Activated CD4-positive, alpha-beta T cell treated with anti-CD3 and anti-CD28 coated beads, Interleukin-2, Interleukin-6, amounts not matched to agents 100 ng/mL and 50 ng/mL, durations not matched to agents 16 hours and 8 hours (primary cell): ENCODE measurements at regions not wholly inside any gene's neighbourhood (a gene's known extent, or its start where the extent isn't known, plus 50 kb on each side); places are given as distances from the start of the nearest gene placed in this dataset.
"Not testable (repeated sequence)": the region's sequence is repeated elsewhere in the genome, so short reads cannot be mapped to it uniquely, and the experiment has no call there.

Experiments
- DNase-seq: peaks from one replicate; pipeline ENCODE4 v3.0.0-alpha.2; 2020

GRCh38 chr3:16708285-16708684 lies 103.1 kb upstream of the DAZL start:
- DNase-seq, result no peak

DNA sequence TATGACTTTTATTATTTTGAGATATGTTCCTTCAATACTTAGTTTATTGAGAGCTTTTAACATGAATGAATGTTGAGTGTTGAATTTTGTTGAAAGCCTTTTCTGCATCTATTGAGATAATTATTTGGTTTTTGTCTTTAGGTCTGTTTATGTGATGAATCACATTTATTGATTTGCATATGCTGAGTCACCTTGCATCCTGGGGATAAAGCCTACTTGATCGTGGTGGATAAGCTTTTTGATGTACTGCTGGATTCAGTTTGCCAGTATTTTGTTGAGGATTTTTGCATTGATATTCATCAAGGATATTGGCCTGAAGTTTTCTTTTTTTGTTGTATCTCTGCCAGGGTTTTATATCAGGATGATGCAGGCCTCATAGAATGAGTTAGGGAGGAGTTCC lies 106.5 kb upstream of the DAZL start:
- DNase-seq, result not testable (repeated sequence)

DNA sequence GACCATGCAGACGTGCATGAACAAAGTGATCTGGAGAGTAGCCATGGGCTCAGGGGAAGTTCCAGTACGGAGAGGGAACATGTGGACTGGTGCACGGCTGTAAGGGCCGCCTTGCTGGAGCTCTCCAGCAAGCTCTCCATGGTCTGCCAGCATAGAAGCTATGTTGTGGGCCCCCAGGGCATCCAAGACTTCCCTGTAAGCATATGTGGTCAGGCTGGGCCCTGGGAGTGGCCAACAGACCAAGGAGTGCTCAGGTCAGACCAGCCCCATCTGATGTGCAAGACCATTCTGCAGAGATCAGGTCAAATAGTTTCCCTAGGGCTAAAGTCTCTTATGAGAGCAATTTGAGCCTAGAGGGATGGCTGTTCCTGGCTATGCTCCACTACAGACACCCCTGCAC lies 110.1 kb upstream of the DAZL start:
- DNase-seq, result no peak

- no peak for DNase-seq
These were observed 114.2 kb upstream of the DAZL start for GRCh38 chr3:16719426-16719825.

DNA sequence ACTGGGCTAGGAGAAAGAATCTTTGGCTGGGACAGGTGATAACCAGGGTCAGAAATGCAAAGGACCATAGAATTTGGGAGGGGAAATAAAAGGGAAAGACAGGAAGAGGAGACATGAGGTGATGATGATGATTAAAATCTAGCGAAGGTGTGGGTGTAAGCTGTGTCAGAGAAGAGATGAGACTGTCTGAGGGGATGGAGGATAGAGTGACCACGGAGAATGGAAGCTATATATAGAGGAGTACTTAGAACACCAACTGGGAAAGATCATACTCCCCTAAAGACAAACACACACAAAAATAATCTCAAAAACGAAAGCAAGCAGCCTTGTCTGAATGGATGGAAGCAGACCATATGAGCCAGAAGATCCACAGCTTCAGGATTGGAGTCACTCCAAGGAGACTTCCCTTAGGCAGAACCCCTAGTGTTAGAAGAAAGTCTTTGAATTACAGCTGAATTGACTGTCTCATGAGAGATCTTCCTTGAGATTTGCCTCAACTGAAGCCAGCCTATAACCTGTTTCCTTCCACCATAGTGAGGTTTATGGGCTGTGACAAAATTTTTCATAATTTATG lies 115.2 kb upstream of the DAZL start:
- no peak for DNase-seq

- no peak for DNase-seq
These were observed 116.3 kb upstream of the DAZL start for GRCh38 chr3:16721494-16721893.

GRCh38 chr3:16723978-16724377 lies 118.8 kb upstream of the DAZL start:
- no peak for DNase-seq

DNA sequence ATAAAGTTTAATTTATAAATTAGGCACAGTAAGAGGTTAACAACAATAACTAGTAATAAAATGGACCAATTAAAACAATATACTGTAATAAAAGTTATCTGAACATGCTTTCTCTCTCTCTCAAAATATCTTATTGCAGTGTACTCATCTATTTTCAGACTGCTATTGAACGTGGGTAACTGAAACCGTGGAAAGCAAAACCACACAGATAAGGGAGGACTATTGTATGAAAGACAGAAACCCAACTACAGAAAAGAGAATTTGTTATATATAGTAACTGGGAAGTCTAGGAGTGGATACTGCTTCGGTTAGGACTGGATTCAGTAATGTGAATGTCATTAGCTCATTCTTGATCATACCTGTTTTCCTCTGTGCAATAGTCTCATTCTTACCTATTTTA lies 119.3 kb upstream of the DAZL start:
- DNase-seq, result no peak

DNA sequence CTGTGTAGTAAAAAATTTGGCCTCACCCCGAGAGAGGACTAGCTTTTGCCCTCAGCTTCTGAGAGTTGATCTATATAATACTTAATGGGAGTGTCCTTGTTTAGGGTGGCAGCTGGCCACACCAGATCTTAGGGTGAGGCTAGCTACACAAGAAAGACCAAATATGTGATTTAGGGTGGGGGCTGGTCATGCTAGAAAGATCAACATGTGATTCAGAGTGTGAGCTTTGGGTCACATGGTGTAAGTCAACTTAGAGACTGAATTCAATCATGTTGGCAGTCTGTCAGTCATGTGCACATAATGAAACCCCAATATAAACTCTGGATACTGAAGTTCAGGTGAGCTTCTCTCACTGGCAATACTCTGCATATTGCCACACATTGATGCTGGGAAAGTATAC lies 120.7 kb upstream of the DAZL start:
- no peak for DNase-seq

GRCh38 chr3:16728770-16729745 lies 123.8 kb upstream of the DAZL start:
- no peak for DNase-seq

- DNase-seq, result no peak
These were observed 133.2 kb upstream of the DAZL start for GRCh38 chr3:16738451-16738850.

DNA sequence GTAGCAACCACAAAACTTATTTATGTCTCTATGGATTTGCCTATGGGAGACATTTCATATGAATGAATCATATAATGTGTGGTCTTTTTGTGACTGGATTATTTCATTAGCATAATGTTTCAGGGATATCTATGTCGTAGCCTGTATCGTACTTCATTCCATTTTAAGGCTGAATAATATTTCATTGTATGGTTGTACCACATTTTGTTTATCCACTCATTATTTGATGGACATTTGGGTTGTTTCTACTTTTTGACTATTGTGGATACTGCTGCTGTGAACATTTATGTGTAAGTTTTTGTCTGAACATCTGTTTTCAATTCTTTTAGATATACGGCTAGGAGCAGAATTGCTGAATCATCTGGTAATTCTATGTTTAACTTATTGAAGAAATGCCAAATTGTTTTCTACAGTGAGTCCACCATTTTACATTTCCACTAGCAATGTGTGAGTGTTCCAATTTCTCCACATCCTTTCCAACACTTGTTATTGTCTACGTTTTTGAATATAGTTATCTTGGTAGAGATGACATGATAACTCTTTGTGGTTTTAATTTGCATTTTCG lies 134.4 kb upstream of the DAZL start:
- no peak for DNase-seq

- DNase-seq, result no peak
These were observed 135.3 kb upstream of the DAZL start for GRCh38 chr3:16740515-16740914.

DNA sequence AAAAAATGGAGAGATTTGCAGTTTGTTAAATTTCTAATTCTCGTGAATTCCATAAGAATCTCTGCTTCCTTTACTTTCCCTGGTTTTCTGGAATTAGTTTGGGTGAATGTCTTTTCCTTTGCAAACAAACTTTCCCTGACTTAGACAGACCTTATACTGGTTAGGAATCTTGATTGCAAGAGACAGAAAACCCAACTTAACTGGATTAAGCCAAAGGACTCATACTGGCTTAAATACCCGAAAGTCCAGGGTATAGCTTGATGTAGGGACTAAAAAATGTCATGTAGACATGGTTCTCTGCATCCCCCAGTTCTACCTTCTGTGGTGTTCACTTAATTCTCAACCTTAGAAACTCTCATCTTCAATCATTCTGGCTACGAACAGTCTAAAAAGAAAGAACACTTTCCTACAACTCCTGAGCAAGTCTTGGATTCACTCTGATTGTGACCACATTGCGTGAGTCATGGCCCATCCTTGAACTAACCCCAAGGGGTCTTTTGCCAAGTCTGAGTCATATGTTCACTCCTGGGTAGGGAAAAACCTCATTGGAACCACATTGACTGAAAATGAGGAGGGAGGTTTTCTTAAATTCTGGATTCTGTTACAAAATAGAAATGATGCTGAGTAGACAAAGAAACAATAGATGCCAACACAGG lies 136.0 kb upstream of the DAZL start:
- DNase-seq, result peak; percentile 8

- no peak for DNase-seq
These were observed 136.7 kb upstream of the DAZL start for GRCh38 chr3:16741890-16742289.

DNA sequence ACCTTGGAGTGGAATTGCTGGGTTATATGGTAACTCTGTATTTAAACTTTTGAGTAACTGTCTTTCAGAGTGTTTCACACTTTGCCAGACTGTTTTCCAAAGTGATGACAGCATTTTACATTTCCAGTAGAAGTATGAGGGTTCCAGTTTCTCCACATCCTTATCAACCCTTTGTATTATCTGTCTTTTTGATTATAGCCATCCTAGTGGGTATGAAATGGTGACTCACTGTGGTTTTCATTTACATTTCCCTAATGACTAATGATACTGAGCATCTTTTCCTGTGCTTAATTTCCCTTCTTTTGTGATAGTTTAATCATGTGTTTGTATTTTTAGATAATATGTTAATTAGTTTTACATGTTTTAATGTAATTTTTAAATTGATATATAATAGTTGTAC lies 138.1 kb upstream of the DAZL start:
- no peak for DNase-seq

GRCh38 chr3:16759227-16759903 lies 125.4 kb upstream of the PLCL2 start:
- no peak for DNase-seq

GRCh38 chr3:16761571-16761970 lies 123.2 kb upstream of the PLCL2 start:
- no peak for DNase-seq

DNA sequence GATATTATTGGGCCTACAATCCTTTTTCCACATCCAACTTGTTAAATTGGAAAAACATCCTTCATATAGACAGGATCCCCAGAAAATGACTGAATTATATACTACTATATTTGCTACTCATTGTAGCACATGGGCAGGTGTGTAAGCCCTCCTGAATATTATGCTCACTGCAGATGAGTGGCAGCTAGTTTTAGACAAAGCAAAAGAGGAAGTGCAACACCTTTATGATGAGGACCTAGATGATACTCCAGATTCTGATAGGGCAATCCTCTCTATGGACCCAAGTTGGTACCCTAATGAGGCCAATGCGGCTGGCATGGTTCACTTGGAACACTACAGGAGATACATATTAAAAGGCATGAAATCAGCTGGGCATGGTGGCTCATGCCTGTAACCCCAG lies 119.1 kb upstream of the PLCL2 start:
- no peak for DNase-seq

DNA sequence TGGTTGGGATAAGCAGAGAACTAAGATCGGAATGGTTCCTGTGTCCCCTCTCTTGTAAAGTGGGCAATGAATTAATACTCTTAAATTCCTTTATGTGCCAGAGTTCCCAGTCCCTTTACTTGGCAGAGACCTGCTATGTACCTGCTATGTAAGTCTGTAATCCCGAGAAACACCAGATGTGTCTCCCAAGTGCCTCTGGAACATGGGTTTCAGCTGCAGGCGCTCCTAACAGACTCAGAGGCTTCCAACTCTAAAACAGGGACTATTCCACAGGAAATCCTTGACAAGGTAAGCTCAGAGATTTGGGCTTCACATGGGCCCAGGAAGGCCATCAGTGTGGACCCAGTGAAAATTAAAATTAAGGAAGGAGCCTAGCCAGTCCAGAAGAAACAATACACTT lies 117.7 kb upstream of the PLCL2 start:
- no peak for DNase-seq

GRCh38 chr3:16768014-16768413 lies 116.7 kb upstream of the PLCL2 start:
- DNase-seq, result no peak

- DNase-seq, result no peak
These were observed 115.8 kb upstream of the PLCL2 start for GRCh38 chr3:16768956-16769355.

- no peak for DNase-seq
These were observed 115.2 kb upstream of the PLCL2 start for GRCh38 chr3:16769525-16769924.
